DMS153 treated with DMSO at 0.1 percent for 48 hours (cell line): ENCODE measurements at regions not wholly inside any gene's neighbourhood (a gene's known extent, or its start where the extent isn't known, plus 50 kb on each side); places are given as distances from the start of the nearest gene placed in this dataset.

ENCODE experiments used
- DNase-seq: peaks from one replicate; lab custom pipeline; 2025; ENCODE audit not compliant: unreplicated experiment; lab: John Stamatoyannopoulos, UW

DNA sequence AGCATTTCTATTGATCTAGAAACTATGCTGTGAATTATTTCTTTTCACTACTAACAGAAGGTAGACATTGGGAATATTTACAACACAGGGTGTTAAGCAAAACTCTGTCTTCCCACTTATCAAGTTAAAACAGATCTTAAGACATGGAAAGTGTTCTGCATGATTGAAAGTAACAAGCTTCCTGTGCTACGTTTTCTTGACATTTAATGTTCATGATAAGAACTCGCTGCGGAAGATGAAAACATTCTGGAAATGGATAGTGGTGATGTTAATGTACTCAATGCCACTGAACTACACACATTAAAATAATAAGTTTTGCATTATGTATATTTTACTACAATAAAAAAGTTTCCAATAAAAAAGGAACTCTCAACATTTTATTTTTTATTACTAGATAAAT is 74.4 kb upstream of the SCN7A start:
- DNase-seq, result no peak

DNA sequence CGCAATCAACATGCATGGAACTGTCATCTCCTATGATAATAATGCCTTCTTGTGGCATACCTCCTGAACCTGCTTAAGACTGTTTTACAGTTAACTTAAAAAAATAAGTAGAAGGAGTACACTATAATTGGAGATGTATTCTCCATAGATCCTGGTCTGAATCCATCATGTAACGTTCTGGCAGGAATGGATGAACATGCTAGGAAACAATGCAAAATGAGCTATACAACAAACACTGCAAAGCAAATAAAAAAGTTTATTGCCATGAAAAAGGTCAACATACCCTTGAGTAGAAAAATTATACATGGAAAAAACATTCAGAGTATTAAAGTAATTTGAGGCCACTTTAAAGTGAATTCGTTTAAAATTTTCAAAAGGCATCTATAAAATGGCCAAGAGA is 71.5 kb upstream of the SCN7A start:
- DNase-seq, result no peak

- DNase-seq, result no peak
Observed at GRCh38 chr2:166563894-166564293, 69.8 kb upstream of the SCN7A start.

DNA sequence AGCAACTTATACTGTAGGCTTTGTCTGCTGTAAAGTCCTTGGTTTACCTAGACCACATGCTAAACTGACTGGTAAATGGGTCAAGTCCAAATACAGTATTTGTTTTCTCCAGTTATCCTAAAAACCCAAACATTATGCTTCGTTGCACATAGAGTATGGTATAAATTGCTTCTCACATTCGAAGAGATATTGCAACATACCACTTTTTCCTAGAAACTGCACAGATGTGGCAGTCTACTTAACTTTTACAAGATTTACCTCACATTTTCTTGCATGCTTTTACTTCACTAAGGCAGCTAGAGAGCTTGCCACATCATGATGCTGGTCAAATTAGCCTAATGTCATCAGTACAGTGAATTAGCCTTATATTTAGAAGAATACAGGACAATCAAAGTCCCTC is 66.0 kb upstream of the SCN7A start:
- DNase-seq, result no peak

DNA sequence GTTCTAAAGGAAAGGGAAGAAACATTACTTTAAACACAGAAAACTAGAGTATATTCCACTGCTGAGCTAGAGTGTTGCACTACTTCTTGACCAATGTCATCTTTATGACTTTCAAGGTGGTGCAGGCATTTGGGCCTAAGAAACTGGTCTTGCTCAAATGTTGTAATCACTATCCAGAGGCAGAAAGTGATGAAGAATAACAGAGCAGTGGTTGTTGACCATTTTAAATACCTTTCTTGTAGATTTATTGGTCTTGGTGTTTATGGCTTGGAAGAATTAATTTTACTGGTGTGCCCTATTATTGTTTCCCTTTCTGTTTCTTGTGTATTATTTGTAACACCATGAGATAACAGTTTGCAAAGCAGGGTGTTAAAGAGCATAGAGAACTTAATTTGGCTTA is 56.9 kb upstream of the SCN7A start:
- no peak for DNase-seq

DNA sequence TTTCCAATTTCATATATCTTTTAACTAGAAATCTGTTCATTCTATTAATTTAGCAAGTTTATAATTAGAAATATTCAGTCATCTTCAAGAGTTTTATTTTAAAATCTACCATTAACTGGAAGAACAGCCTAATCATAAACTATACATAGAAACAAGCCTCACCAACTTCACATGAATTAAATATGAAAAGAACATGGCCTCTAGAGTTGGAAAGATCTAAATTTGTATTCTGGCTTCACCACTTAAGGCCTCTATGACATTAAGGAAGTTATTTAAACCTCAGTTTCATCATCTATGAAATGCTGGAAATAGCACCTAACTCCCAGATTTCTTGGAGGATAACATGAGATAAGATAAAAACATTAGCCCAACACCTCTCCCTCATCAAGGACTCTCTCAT is 51.4 kb upstream of the SCN7A start:
- DNase-seq, result no peak
